NCI-H2029 treated with DMSO at 0.1 percent for 48 hours (cell line): ENCODE measurements at regions not wholly inside any gene's neighbourhood (a gene's known extent, or its start where the extent isn't known, plus 50 kb on each side); places are given as distances from the start of the nearest gene placed in this dataset.
"Not testable (repeated sequence)": the region's sequence is repeated elsewhere in the genome, so short reads cannot be mapped to it uniquely, and the experiment has no call there.

Experiments used
- DNase-seq: peaks from one replicate; lab custom pipeline; 2025; lab: John Stamatoyannopoulos, UW

- DNase-seq = no peak
These were observed 1827.5 kb upstream of the RAG2 start for GRCh38 chr11:38425578-38425977.

DNA sequence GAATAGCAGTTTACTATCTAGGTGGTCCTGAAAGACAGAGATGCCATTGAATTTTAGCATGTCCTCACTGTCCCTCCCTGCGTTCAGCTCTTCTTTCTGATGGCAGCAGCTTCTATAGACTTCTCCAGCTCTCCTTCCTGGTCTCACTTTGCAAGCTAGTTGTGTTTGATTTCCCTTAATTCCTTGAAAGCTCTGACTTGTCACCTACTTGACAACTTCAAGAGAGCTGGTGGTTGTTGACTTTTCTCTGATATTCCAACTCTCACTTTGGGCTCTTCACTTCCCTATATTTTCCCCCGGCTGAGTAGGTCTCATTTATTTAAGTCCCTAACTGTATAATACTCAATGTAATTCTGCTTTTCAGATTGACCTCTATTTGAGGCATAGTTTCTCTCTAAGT lies 1825.0 kb upstream of the RAG2 start:
- no peak for DNase-seq

DNA sequence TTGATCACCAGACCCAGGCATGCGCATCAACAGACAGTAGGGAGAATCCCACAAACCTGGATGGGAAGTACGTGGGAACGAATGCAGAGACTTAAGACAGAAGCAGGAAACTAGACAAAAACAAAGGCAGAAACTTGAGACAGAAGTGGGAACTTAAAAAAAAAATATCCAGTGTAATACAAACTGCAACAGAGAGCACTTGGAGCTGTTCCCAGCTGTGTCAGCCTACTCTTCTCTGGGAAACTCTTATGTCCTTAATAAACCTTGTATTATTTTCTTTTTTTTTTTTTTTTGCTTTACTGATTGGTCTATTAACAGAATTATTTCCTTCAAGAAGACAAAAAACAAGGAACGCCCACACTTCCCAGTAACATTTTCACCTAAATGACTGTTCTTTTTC lies 1818.1 kb upstream of the RAG2 start:
- no peak for DNase-seq

GRCh38 chr11:38411149-38411548 lies 1813.1 kb upstream of the RAG2 start:
- no peak for DNase-seq

GRCh38 chr11:38402063-38402462 lies 1804.0 kb upstream of the RAG2 start:
- DNase-seq = no peak

GRCh38 chr11:38392176-38392575 lies 1794.1 kb upstream of the RAG2 start:
- DNase-seq = no peak

DNA sequence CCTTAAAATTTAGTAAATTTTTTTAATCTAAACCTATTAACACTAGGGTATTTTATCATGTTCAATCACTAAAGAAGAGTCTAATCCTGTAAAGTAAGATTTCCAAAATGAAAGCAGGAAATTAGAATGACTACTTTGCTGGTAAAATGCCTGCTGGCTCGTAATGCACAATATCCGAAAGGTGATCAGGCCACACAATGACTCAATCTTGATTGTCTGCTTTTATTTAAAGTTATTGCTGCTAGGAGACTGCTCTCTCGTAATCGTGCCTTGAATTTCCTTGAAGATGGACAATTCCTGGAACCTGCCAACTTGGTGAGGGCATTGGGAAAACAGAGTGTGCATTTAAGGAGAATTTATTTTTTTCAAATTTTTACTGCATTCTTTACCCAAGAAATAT lies 1786.5 kb upstream of the RAG2 start:
- DNase-seq = no peak

- DNase-seq = no peak
These were observed 1767.2 kb upstream of the RAG2 start for GRCh38 chr11:38365274-38365673.

GRCh38 chr11:38356255-38356654 lies 1758.2 kb upstream of the RAG2 start:
- no peak for DNase-seq

GRCh38 chr11:38345286-38345685 lies 1747.2 kb upstream of the RAG2 start:
- no peak for DNase-seq

DNA sequence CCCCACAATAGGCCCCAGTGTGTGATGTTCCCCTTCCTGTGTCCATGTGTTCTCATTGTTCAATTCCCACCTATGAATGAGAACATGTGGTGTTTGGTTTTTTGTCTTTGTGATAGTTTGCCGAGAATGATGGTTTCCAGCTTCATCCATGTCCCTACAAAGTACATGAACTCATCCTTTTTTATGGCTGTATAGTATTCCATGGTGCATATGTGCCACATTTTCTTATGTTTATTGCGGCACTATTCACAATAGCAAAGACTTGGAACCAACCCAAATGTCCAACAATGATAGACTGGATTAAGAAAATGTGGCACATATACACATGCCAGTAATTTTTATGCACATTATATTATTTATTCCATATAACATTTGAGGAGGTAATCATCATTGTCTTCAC lies 1743.6 kb upstream of the RAG2 start:
- DNase-seq = not testable (repeated sequence)

- no peak for DNase-seq
These were observed 1741.9 kb upstream of the RAG2 start for GRCh38 chr11:38339835-38340440.

- DNase-seq = not testable (repeated sequence)
These were observed 1740.0 kb upstream of the RAG2 start for GRCh38 chr11:38338022-38338421.

GRCh38 chr11:38332046-38332445 lies 1734.0 kb upstream of the RAG2 start:
- no peak for DNase-seq

- no peak for DNase-seq
These were observed 1732.5 kb upstream of the RAG2 start for GRCh38 chr11:38330578-38330977.

DNA sequence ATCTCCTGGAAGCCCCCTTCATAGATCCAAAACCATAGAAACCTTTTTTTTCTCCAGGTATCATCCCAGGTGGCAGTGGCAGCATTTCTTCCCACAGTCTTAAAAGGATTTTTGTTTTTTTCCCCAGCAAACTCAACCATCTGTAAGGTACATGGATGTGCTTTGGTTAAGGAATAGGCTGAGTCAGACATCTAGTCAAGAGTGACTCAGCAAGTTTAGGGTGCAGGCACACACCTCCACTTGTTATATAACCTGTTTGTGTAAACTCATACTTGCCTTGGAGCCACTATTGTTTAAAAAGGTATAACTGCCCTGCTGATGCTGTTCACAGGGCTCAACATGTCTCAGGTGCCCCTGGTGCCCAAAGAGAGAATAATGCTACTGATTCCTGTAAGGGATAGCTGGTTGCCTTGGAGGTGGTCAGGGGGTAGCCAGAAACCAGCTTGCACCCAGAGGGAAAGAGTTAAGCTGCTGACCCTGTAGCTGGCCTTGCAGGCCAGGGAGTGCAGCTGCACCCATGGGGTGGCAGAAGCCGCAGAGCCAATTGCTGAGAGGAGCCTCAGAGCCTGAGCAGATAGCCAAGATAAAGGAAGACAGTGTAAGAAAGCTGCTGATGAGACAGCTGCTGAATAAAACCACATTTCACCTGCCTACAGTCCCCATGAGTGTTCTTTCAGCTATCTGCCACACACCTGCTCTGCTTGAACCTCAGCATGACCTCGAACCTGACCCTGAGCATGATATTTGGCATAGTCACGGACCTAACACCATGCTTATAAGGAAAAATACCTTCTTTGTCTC lies 1726.1 kb upstream of the RAG2 start:
- DNase-seq = no peak

GRCh38 chr11:38315151-38315550 lies 1717.1 kb upstream of the RAG2 start:
- DNase-seq = no peak

- no peak for DNase-seq
These were observed 1709.4 kb upstream of the RAG2 start for GRCh38 chr11:38307455-38307854.

DNA sequence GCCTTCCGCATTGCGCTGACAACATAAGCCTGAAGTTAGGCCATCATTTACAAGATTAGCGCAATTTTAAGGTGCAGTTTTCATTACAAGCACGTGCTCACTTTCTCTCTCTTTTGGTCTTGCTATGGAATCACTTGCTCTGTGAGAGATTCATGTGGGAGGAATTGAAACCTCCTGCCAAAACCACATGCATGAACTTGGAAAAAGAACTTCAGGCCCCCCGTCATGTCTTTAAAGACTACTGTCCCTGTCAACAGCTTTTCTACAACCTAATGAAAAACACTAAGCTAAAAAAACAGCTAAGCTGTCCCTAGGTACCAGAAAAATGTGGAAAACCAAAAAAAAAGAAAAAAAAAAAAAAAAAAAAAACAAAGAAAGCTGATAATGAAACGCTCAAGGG lies 1707.6 kb upstream of the RAG2 start:
- no peak for DNase-seq

DNA sequence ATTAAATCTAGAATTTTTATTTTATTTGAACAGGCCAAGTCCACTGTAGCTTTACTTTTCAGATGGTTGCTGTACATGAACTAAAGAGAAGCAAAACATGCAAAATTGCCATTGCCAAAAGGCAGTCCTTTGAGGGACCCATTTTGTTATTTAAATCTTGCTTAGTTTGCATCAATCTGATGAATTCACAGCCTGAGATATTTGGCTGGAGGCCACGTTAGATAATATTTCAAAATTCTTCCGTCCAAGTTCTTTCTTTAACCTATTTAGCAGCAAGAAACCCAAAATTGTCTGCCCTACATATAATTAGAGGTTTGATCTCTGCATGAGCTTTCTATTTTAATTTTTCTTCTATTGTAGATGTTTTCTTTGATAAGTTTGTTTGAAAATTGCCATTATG lies 1706.9 kb upstream of the RAG2 start:
- no peak for DNase-seq

- DNase-seq = no peak
These were observed 1704.5 kb upstream of the RAG2 start for GRCh38 chr11:38302564-38302963.

GRCh38 chr11:38300570-38300969 lies 1702.5 kb upstream of the RAG2 start:
- DNase-seq = no peak

- no peak for DNase-seq
These were observed 1698.3 kb upstream of the RAG2 start for GRCh38 chr11:38296211-38296776.

DNA sequence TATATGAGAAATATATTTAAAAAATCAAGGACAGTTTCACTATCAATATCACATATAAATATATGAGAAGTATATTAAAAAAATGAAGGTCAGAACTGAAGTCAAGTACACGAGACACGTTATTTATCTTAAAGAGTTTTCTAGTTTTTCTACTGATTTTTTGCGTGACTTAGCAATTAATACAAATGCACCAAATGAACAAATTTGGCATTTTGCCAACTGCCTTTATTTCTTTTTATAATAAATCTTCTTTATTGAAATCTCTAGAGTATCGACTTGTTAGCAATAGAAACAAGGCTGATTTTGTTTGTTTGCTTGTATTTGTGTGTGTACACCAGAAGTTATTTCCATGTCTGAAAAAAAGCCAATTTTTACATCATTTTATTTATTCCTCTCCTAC lies 1684.7 kb upstream of the RAG2 start:
- DNase-seq = no peak
